SU-DHL-6 (cell line): ENCODE measurements at regions not wholly inside any gene's neighbourhood (a gene's known extent, or its start where the extent isn't known, plus 50 kb on each side); places are given as distances from the start of the nearest gene placed in this dataset.

Source experiments
- H2AFZ ChIP-seq: fragments of 200-600 bp; sonication (generic); 2 replicates; pipeline ENCODE4 v1.6.1; 2014; ENCODE audit warnings: low read depth, mild to moderate bottlenecking, moderate library complexity, mixed read lengths, antibody characterized with exemption, low read length; ENCODE audit not compliant: severe bottlenecking
- H3F3A ChIP-seq: fragments of 200-600 bp; shearing (Covaris generic); 2 replicates; pipeline ENCODE4 v1.6.0; 2016; ENCODE audit warnings: antibody characterized with exemption, mild to moderate bottlenecking; ENCODE audit not compliant: insufficient read depth
- H3K27ac ChIP-seq: fragments of 200-600 bp; sonication (generic); 2 replicates; pipeline ENCODE4 v1.5.1; 2016; ENCODE audit warnings: low read depth, mild to moderate bottlenecking, low read length, moderate library complexity, mixed read lengths
- H3K27me3 ChIP-seq: fragments of 200-600 bp; sonication (generic), shearing (Covaris generic); 2 replicates; pipeline ENCODE4 v1.6.0; 2014; ENCODE audit warnings: mild to moderate bottlenecking, low read length
- H3K36me3 ChIP-seq: fragments of 200-600 bp; sonication (generic); 2 replicates; pipeline ENCODE4 v1.6.1; 2014; ENCODE audit warnings: mild to moderate bottlenecking, low read length, mixed read lengths
- H3K4me2 ChIP-seq: fragments of 300-600, 200-600 bp; shearing (Covaris generic), sonication (generic); 2 replicates; pipeline ENCODE4 v1.6.0; 2014; ENCODE audit warnings: low read length, low read depth, mild to moderate bottlenecking; ENCODE audit not compliant: poor library complexity, severe bottlenecking
- H3K4me3 ChIP-seq: fragments of 200-600 bp; sonication (generic); 2 replicates; pipeline ENCODE4 v1.5.1; 2014; ENCODE audit warnings: antibody characterized with exemption, low read length, mild to moderate bottlenecking, mixed read lengths; ENCODE audit not compliant: insufficient read depth, poor library complexity, severe bottlenecking
- H3K79me2 ChIP-seq: fragments of 200-600 bp; sonication (generic); 2 replicates; pipeline ENCODE4 v1.6.1; 2014; ENCODE audit warnings: mild to moderate bottlenecking, low read length, moderate library complexity; ENCODE audit not compliant: insufficient read depth
- H3K9ac ChIP-seq: fragments of 200-600 bp; sonication (generic); 2 replicates; pipeline ENCODE4 v1.7.0; 2014; ENCODE audit warnings: mild to moderate bottlenecking, low read length
- H3K9me2 ChIP-seq: fragments of 200-600 bp; sonication (generic); replicated peaks from 2 replicates; pipeline ENCODE4 v1.6.1; 2014; ENCODE audit warnings: low read length; ENCODE audit not compliant: insufficient read depth
- H3K9me3 ChIP-seq: fragments of 200-600 bp; sonication (generic); 2 replicates; pipeline ENCODE4 v1.6.1; 2014; ENCODE audit warnings: low read length, mixed read lengths; ENCODE audit not compliant: insufficient read depth
- H4K20me1 ChIP-seq: fragments of 200-600 bp; sonication (generic); 2 replicates; pipeline ENCODE4 v1.6.1; 2014; ENCODE audit warnings: low read depth, mild to moderate bottlenecking, antibody characterized with exemption, low read length, moderate library complexity, mixed read lengths
- CTCF ChIP-seq: fragments of 200-600 bp; sonication (generic); IDR thresholded peaks from one replicate; pipeline ENCODE4 v1.5.1; 2017; ENCODE audit warnings: antibody characterized with exemption, mild to moderate bottlenecking, low read length, moderate library complexity; ENCODE audit not compliant: insufficient read depth, poor library complexity, severe bottlenecking
- EZH2phosphoT487 ChIP-seq: fragments of 200-600 bp; sonication (generic), shearing (Covaris generic); conservative IDR thresholded peaks from 2 replicates; pipeline ENCODE4 v1.6.1; 2018; ENCODE audit warnings: mild to moderate bottlenecking, antibody characterized with exemption, low read length, moderate library complexity, mixed read lengths

- Histone ChIP-seq H3K27me3 (no peaks in the 10 kb centered on the region), H3K9me3 (no peaks in the 10 kb centered on the region), H3K4me3 (no peak overlapping the region), H3F3A (no peaks in the 10 kb centered on the region), H2AFZ (no peak overlapping the region), H3K9ac (no peak overlapping the region), H3K79me2 (no peaks in the 10 kb centered on the region), H3K9me2 (no peaks in the 10 kb centered on the region), H3K4me2 (no peak overlapping the region), H3K36me3 (no peaks in the 10 kb centered on the region), H4K20me1 (no peaks in the 10 kb centered on the region), H3K27ac (no peak overlapping the region)
- TF ChIP-seq EZH2phosphoT487: no peak
- no peak for TF ChIP-seq CTCF
Measured at GRCh38 chr6:115276881-115277565, 783.7 kb downstream of the FRK start.

- no peaks in the 10 kb centered on the region for H3K36me3 ChIP-seq
- H3K9me3 ChIP-seq: no peaks in the 10 kb centered on the region
- H2AFZ ChIP-seq: no peak overlapping the region
- H3K79me2 ChIP-seq: no peaks in the 10 kb centered on the region
- no peak overlapping the region for H3K4me3 ChIP-seq
- H3K9me2 ChIP-seq: no peaks in the 10 kb centered on the region
- no peak overlapping the region for H3K27ac ChIP-seq
- H3K9ac ChIP-seq: no peak overlapping the region
- H3F3A ChIP-seq: no peaks in the 10 kb centered on the region
- H3K4me2 ChIP-seq: no peak overlapping the region
- TF ChIP-seq EZH2phosphoT487 (no peak), CTCF (no peak)
- no peaks in the 10 kb centered on the region for H4K20me1 ChIP-seq
- no peaks in the 10 kb centered on the region for H3K27me3 ChIP-seq
Measured at GRCh38 chr6:115272311-115272710, 788.4 kb downstream of the FRK start.

- no peaks in the 10 kb centered on the region for H3K9me3 ChIP-seq
- H3K9me2 ChIP-seq: no peaks in the 10 kb centered on the region
- TF ChIP-seq CTCF (no peak), EZH2phosphoT487 (no peak)
Measured at GRCh38 chr6:115271434-115271833, 789.3 kb downstream of the FRK start.

More at GRCh38 chr6:115271434-115271833, 789.3 kb downstream of the FRK start:
- Histone ChIP-seq H3K27me3 (no peaks in the 10 kb centered on the region), H3K9ac (no peak overlapping the region), H3K79me2 (no peaks in the 10 kb centered on the region), H4K20me1 (no peaks in the 10 kb centered on the region), H3K27ac (no peak overlapping the region), H3K36me3 (no peaks in the 10 kb centered on the region), H2AFZ (no peak overlapping the region), H3K4me2 (no peak overlapping the region), H3F3A (no peaks in the 10 kb centered on the region), H3K4me3 (no peak overlapping the region)
